ENCODE measurements at regions not wholly inside any gene's neighbourhood (a gene's known extent, or its start where the extent isn't known, plus 50 kb on each side); places are given as distances from the start of the nearest gene placed in this dataset.

GRCh38 chr10:110434489-110435096, 63.1 kb upstream of the DUSP5 start:
- DNase-seq (ENCODE audit: low read depth, low spot score) = no peak

GRCh38 chr10:110436554-110437350, 61.0 kb upstream of the DUSP5 start:
- no peak for DNase-seq (ENCODE audit: low read depth, low spot score)

GRCh38 chr10:110437351-110437605, 60.4 kb upstream of the DUSP5 start:
- no peak for DNase-seq (ENCODE audit: low read depth, low spot score)

GRCh38 chr10:110437761-110438341, 59.9 kb upstream of the DUSP5 start:
- no peak for DNase-seq (ENCODE audit: low read depth, low spot score)

- DNase-seq (ENCODE audit: low read depth, low spot score) = no peak
These were observed 55.0 kb upstream of the DUSP5 start for GRCh38 chr10:110442746-110443145.

- DNase-seq (ENCODE audit: low read depth, low spot score) = no peak
These were observed 54.3 kb upstream of the DUSP5 start for GRCh38 chr10:110443239-110444003.

- DNase-seq (ENCODE audit: low read depth, low spot score) = no peak
These were observed 53.7 kb upstream of the DUSP5 start for GRCh38 chr10:110444004-110444337.

GRCh38 chr10:110445871-110446270, 51.8 kb upstream of the DUSP5 start:
- DNase-seq (ENCODE audit: low read depth, low spot score) = no peak

- DNase-seq (ENCODE audit: low read depth, low spot score) = no peak
These were observed 51.4 kb upstream of the DUSP5 start for GRCh38 chr10:110446277-110446676.

GRCh38 chr10:110446954-110447608, 50.6 kb upstream of the DUSP5 start:
- DNase-seq (ENCODE audit: low read depth, low spot score) = peak; percentile 57

- no peak for DNase-seq (ENCODE audit: low read depth, low spot score)
These were observed 49.8 kb upstream of the DUSP5 start for GRCh38 chr10:110447886-110448285.
